Osteocyte (in vitro differentiated cells): ENCODE measurements at regions not wholly inside any gene's neighbourhood (a gene's known extent, or its start where the extent isn't known, plus 50 kb on each side); places are given as distances from the start of the nearest gene placed in this dataset.

Experiments used
- DNase-seq: peaks from one replicate; pipeline ENCODE4 v3.0.0; 2021; ENCODE audit warnings: mixed read lengths; ENCODE audit not compliant: unreplicated experiment; ENCODE audit errors: extremely low spot score
- H3K27ac Mint-ChIP-seq: one replicate; pipeline ENCODE4 v1.8.0; 2021; ENCODE audit warnings: mild to moderate bottlenecking, mixed read lengths; ENCODE audit not compliant: unreplicated experiment
- H3K27me3 Mint-ChIP-seq: one replicate; pipeline ENCODE4 v1.8.0; 2021; ENCODE audit warnings: mixed read lengths; ENCODE audit not compliant: unreplicated experiment
- H3K36me3 Mint-ChIP-seq: one replicate; pipeline ENCODE4 v1.8.0; 2021; ENCODE audit warnings: mixed read lengths; ENCODE audit not compliant: unreplicated experiment
- H3K4me1 Mint-ChIP-seq: one replicate; pipeline ENCODE4 v1.8.0; 2021; ENCODE audit warnings: mixed read lengths; ENCODE audit not compliant: unreplicated experiment
- H3K4me3 Mint-ChIP-seq: one replicate; pipeline ENCODE4 v1.8.0; 2021; ENCODE audit warnings: mild to moderate bottlenecking, moderate library complexity, mixed read lengths; ENCODE audit not compliant: unreplicated experiment
- H3K9me3 Mint-ChIP-seq: one replicate; pipeline ENCODE4 v1.8.0; 2021; ENCODE audit warnings: mixed read lengths; ENCODE audit not compliant: unreplicated experiment
- TF ChIP-seq, protein P1 (sequence below): fragments of 200-600 bp; sonication (generic); IDR thresholded peaks from 2 replicates; pipeline ENCODE4 v1.5.0; 2021; ENCODE audit warnings: antibody characterized with exemption, mild to moderate bottlenecking, moderate library complexity

DNA sequence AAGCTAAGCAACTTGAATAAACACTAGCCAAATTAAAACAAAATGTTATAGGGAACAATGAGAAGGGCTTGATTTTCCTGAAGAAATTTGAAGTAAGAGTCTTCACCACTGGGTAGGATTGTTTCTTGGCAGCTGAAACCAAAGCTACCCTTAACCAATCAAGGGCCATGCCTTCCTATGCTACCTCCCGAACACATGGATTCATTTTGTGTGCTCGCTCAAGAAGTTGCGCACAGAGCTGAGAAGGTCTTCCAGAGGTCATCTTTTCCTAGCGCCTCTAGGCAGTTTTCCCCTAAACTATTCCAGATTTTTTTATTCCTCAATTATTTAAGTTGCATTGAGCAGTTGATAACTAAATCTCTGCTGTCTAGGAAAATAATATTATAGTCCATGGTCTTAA lies 264.6 kb downstream of the RBM43 start:
- DNase-seq = no peak
- Mint-ChIP-seq H3K27ac (no peak overlapping the region), H3K27me3 (peaks cover 3% of the 10 kb centered on the region), H3K4me1 (peaks cover 5% of the 10 kb centered on the region), H3K9me3 (peaks cover 10% of the 10 kb centered on the region), H3K4me3 (no peak overlapping the region), H3K36me3 (no peaks in the 10 kb centered on the region)
- TF ChIP-seq, protein P1, sequence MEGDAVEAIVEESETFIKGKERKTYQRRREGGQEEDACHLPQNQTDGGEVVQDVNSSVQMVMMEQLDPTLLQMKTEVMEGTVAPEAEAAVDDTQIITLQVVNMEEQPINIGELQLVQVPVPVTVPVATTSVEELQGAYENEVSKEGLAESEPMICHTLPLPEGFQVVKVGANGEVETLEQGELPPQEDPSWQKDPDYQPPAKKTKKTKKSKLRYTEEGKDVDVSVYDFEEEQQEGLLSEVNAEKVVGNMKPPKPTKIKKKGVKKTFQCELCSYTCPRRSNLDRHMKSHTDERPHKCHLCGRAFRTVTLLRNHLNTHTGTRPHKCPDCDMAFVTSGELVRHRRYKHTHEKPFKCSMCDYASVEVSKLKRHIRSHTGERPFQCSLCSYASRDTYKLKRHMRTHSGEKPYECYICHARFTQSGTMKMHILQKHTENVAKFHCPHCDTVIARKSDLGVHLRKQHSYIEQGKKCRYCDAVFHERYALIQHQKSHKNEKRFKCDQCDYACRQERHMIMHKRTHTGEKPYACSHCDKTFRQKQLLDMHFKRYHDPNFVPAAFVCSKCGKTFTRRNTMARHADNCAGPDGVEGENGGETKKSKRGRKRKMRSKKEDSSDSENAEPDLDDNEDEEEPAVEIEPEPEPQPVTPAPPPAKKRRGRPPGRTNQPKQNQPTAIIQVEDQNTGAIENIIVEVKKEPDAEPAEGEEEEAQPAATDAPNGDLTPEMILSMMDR = no peak

DNA sequence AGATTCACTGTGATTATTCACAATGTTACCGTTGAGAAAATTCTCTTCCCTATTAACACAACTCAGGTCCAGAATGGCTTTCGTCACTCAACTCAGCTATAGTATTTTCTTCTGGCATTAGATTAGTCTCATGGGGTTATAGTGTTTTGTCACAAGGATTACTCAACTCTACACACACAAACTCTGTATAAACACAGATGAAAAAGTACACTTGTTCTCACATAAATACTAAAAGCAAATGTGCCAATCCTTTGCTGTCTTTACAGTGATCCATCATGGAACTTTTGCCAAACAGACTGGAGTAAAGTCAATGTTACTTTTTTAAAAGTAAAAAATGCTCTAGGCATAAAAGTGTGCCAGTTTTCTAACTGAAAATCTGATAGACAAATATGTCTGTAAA lies 267.6 kb downstream of the RBM43 start:
- Mint-ChIP-seq H3K4me3 (no peak overlapping the region), H3K27me3 (peaks cover 3% of the 10 kb centered on the region), H3K27ac (no peak overlapping the region), H3K4me1 (peaks cover 5% of the 10 kb centered on the region), H3K9me3 (peaks cover 28% of the 10 kb centered on the region), H3K36me3 (peaks cover 11% of the 10 kb centered on the region)
- DNase-seq = no peak
- TF ChIP-seq, protein P1 = no peak

- H3K9me3 Mint-ChIP-seq = peaks cover 21% of the 10 kb centered on the region
- TF ChIP-seq, protein P1 = no peak
- H3K4me3 Mint-ChIP-seq = no peak overlapping the region
- peaks cover 3% of the 10 kb centered on the region for H3K27me3 Mint-ChIP-seq
- H3K4me1 Mint-ChIP-seq = no peaks in the 10 kb centered on the region
- no peak for DNase-seq
- peaks cover 12% of the 10 kb centered on the region for H3K36me3 Mint-ChIP-seq
- no peak overlapping the region for H3K27ac Mint-ChIP-seq
Observed at GRCh38 chr2:150989969-150990368, 271.7 kb downstream of the RBM43 start.

- H3K4me3 Mint-ChIP-seq = no peak overlapping the region
- no peaks in the 10 kb centered on the region for H3K4me1 Mint-ChIP-seq
- H3K27ac Mint-ChIP-seq = no peak overlapping the region
- H3K9me3 Mint-ChIP-seq = peaks cover 17% of the 10 kb centered on the region
- peaks cover 10% of the 10 kb centered on the region for H3K36me3 Mint-ChIP-seq
- H3K27me3 Mint-ChIP-seq = no peaks in the 10 kb centered on the region
- TF ChIP-seq, protein P1 = no peak
- no peak for DNase-seq
Observed at GRCh38 chr2:150985741-150986140, 275.9 kb downstream of the RBM43 start.

DNA sequence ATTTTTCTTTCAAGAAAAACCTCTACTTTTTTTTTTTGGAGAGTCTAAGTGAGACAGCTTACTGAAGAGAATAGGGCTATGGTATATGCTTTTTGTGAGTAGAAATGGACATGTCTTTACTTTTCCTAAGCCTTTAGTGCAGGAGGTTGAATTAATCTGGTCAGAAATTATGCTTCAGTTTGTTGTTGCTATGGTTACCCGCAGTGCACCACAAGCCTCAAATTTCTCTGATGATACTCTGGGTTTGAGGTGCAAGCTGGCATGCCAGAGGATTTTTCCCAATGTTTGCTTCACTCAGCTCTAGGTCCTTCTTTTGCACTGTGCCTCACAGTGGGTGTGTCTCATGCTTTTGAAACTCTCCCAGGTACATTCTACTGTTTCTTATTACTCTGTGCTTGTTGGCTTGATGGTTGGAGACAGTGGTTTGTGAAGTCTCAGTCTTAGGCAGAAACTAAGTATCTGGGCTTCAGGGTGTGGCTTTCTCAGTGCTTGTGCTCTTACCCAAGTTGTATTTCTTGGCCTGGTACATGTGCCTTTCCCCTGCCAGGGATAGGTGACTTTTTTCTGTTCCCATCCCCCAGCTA lies 278.3 kb downstream of the RBM43 start:
- no peak overlapping the region for H3K27ac Mint-ChIP-seq
- H3K9me3 Mint-ChIP-seq = no peaks in the 10 kb centered on the region
- no peaks in the 10 kb centered on the region for H3K27me3 Mint-ChIP-seq
- H3K4me1 Mint-ChIP-seq = no peaks in the 10 kb centered on the region
- TF ChIP-seq, protein P1 = no peak
- H3K4me3 Mint-ChIP-seq = no peak overlapping the region
- no peaks in the 10 kb centered on the region for H3K36me3 Mint-ChIP-seq
- DNase-seq = no peak
